ENCODE measurements at regions not wholly inside any gene's neighbourhood (a gene's known extent, or its start where the extent isn't known, plus 50 kb on each side); places are given as distances from the start of the nearest gene placed in this dataset.
"Not testable (repeated sequence)": the region's sequence is repeated elsewhere in the genome, so short reads cannot be mapped to it uniquely, and the experiment has no call there.

DNA sequence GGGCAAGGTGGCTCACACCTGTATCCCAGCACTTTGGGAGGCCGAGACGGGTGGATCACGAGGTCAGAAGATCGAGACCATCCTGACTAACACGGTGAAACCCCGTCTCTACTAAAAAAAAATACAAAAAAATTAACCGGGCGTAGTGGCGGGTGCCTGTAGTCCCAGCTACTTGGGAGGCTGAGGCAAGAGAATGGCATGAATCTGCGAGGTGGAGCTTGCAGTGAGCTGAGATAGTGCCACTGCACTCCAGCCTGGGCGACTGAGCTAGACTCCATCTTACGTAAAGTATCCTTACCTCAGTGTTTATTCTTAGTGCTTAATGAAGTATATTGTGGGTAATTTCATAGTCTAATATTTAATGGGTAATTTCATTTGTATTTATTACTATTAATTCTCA lies 1203.6 kb downstream of the DSC3 start:
- TF ChIP-seq, protein P1, sequence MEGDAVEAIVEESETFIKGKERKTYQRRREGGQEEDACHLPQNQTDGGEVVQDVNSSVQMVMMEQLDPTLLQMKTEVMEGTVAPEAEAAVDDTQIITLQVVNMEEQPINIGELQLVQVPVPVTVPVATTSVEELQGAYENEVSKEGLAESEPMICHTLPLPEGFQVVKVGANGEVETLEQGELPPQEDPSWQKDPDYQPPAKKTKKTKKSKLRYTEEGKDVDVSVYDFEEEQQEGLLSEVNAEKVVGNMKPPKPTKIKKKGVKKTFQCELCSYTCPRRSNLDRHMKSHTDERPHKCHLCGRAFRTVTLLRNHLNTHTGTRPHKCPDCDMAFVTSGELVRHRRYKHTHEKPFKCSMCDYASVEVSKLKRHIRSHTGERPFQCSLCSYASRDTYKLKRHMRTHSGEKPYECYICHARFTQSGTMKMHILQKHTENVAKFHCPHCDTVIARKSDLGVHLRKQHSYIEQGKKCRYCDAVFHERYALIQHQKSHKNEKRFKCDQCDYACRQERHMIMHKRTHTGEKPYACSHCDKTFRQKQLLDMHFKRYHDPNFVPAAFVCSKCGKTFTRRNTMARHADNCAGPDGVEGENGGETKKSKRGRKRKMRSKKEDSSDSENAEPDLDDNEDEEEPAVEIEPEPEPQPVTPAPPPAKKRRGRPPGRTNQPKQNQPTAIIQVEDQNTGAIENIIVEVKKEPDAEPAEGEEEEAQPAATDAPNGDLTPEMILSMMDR (conservative IDR thresholded peaks at IDR 0.05; ENCODE audit: low read depth, low read length): not testable (repeated sequence)
- TF ChIP-seq EZH2 (IDR thresholded peaks at IDR 0.05; ENCODE audit: borderline replicate concordance, low read depth, low read length, poor library complexity, severe bottlenecking): not testable (repeated sequence)

Data from A673 (cell line).